ENCODE measurements at regions not wholly inside any gene's neighbourhood (a gene's known extent, or its start where the extent isn't known, plus 50 kb on each side); places are given as distances from the start of the nearest gene placed in this dataset.

GRCh38 chr15:66905954-66906353, 159.4 kb upstream of the SMAD3 start:
- no peak for DNase-seq (ENCODE audit: low spot score)

GRCh38 chr15:66906668-66907614, 158.5 kb upstream of the SMAD3 start:
- DNase-seq (ENCODE audit: low spot score) = no peak

GRCh38 chr15:66907826-66908743, 157.3 kb upstream of the SMAD3 start:
- peak; percentile 85 for DNase-seq (ENCODE audit: low spot score)

- DNase-seq (ENCODE audit: low spot score) = no peak
These were observed 156.7 kb upstream of the SMAD3 start for GRCh38 chr15:66908744-66909095.

- peak; percentile 45 for DNase-seq (ENCODE audit: low spot score)
These were observed 156.0 kb upstream of the SMAD3 start for GRCh38 chr15:66909381-66909890.

GRCh38 chr15:66911131-66911700, 154.2 kb upstream of the SMAD3 start:
- DNase-seq (ENCODE audit: low spot score) = no peak

GRCh38 chr15:66912001-66912400, 153.4 kb upstream of the SMAD3 start:
- DNase-seq (ENCODE audit: low spot score) = peak; percentile 50

- DNase-seq (ENCODE audit: low spot score) = no peak
These were observed 153.0 kb upstream of the SMAD3 start for GRCh38 chr15:66912441-66912840.

GRCh38 chr15:66917904-66918448, 147.4 kb upstream of the SMAD3 start:
- DNase-seq (ENCODE audit: low spot score) = no peak

- DNase-seq (ENCODE audit: low spot score) = no peak
These were observed 146.0 kb upstream of the SMAD3 start for GRCh38 chr15:66919421-66919820.

GRCh38 chr15:66921319-66921915, 144.0 kb upstream of the SMAD3 start:
- peak; percentile 72 for DNase-seq (ENCODE audit: low spot score)

GRCh38 chr15:66922608-66923007, 142.8 kb upstream of the SMAD3 start:
- DNase-seq (ENCODE audit: low spot score) = no peak

GRCh38 chr15:66923438-66923881, 141.9 kb upstream of the SMAD3 start:
- DNase-seq (ENCODE audit: low spot score) = no peak

- no peak for DNase-seq (ENCODE audit: low spot score)
These were observed 140.5 kb upstream of the SMAD3 start for GRCh38 chr15:66924889-66925288.

- no peak for DNase-seq (ENCODE audit: low spot score)
These were observed 139.7 kb upstream of the SMAD3 start for GRCh38 chr15:66925721-66926120.

- DNase-seq (ENCODE audit: low spot score) = no peak
These were observed 138.0 kb upstream of the SMAD3 start for GRCh38 chr15:66927201-66928077.

- no peak for DNase-seq (ENCODE audit: low spot score)
These were observed 137.3 kb upstream of the SMAD3 start for GRCh38 chr15:66928101-66928500.

GRCh38 chr15:66928784-66929183, 136.6 kb upstream of the SMAD3 start:
- no peak for DNase-seq (ENCODE audit: low spot score)

GRCh38 chr15:66929843-66930402, 135.5 kb upstream of the SMAD3 start:
- no peak for DNase-seq (ENCODE audit: low spot score)
